Fibroblast of lung (primary cell): ENCODE measurements at regions not wholly inside any gene's neighbourhood (a gene's known extent, or its start where the extent isn't known, plus 50 kb on each side); places are given as distances from the start of the nearest gene placed in this dataset.
A peak's percentile ranks its signal among the peaks of the same experiment; 100 is the strongest.

ENCODE experiments used
- DNase-seq, 2 donors: peaks; one replicate each; pipeline versions ENCODE4 v3.0.0 to v3.0.0-alpha.2; 2010; ENCODE audit warnings: low read depth in 2 of 2
- H2AFZ ChIP-seq: 2 replicates; pipeline ENCODE4 v1.5.1; 2012; ENCODE audit warnings: low read length, control low read depth, inconsistent platforms
- H3K27ac ChIP-seq: 2 replicates; pipeline ENCODE4 v1.5.1; 2011; ENCODE audit warnings: low read length, control low read depth; ENCODE audit not compliant: insufficient read depth
- H3K27me3 ChIP-seq: 2 replicates; pipeline ENCODE4 v1.5.1; 2011; ENCODE audit warnings: mild to moderate bottlenecking, low read length; ENCODE audit not compliant: control insufficient read depth, insufficient read depth
- H3K36me3 ChIP-seq: 2 replicates; pipeline ENCODE4 v1.5.1; 2011; ENCODE audit warnings: low read length; ENCODE audit not compliant: control insufficient read depth, insufficient read depth
- H3K4me1 ChIP-seq: 2 replicates; pipeline ENCODE4 v1.5.1; 2011; ENCODE audit warnings: low read length; ENCODE audit not compliant: control insufficient read depth, insufficient read depth; ENCODE audit errors: extremely low read depth
- H3K4me2 ChIP-seq: 2 replicates; pipeline ENCODE4 v1.5.1; 2011; ENCODE audit warnings: low read length, control low read depth; ENCODE audit not compliant: insufficient read depth; ENCODE audit errors: extremely low read depth
- H3K4me3 ChIP-seq, 4 experiments: fragments of 200-600 bp in 1 of 4; sonication (generic) in 1 of 4; replicated peaks in 1 of 4; 2 replicates each; pipeline ENCODE4 v1.5.1; 2011 to 2016; ENCODE audit warnings: low read length in 4 of 4, low read depth in 3 of 4, mild to moderate bottlenecking in 3 of 4, control low read depth in 2 of 4, inconsistent platforms in 1 of 4, mixed read lengths in 1 of 4; ENCODE audit not compliant: insufficient read depth in 1 of 4; ENCODE audit errors: control extremely low read depth in 1 of 4
- H3K79me2 ChIP-seq: 2 replicates; pipeline ENCODE4 v1.5.1; 2012; ENCODE audit warnings: mild to moderate bottlenecking, low read length, inconsistent platforms; ENCODE audit not compliant: control insufficient read depth, insufficient read depth
- H3K9ac ChIP-seq: 2 replicates; pipeline ENCODE4 v1.5.1; 2011; ENCODE audit warnings: mild to moderate bottlenecking, low read length, control low read depth; ENCODE audit not compliant: insufficient read depth
- H3K9me3 ChIP-seq: 2 replicates; pipeline ENCODE4 v1.5.1; 2012; ENCODE audit warnings: low read depth, low read length; ENCODE audit not compliant: control insufficient read depth, insufficient read depth
- H4K20me1 ChIP-seq: 2 replicates; pipeline ENCODE4 v1.5.1; 2011; ENCODE audit warnings: low read length; ENCODE audit not compliant: control insufficient read depth, insufficient read depth; ENCODE audit errors: extremely low read depth
- EZH2 ChIP-seq: IDR thresholded peaks from 2 replicates; pipeline ENCODE4 v1.5.1; 2012; ENCODE audit warnings: low read length, control low read depth, mild to moderate bottlenecking; ENCODE audit errors: missing control alignments
- TF ChIP-seq, protein P1 (sequence below), 2 donors: IDR thresholded peaks in 1 of 2; conservative IDR thresholded peaks in 1 of 2; 1 replicate in 1 of 2; 2 replicates in 1 of 2; pipeline ENCODE4 v1.5.1; 2011 to 2012; ENCODE audit warnings: low read length in 2 of 2, control low read depth in 1 of 2, inconsistent platforms in 1 of 2, low read depth in 1 of 2, mild to moderate bottlenecking in 1 of 2

DNA sequence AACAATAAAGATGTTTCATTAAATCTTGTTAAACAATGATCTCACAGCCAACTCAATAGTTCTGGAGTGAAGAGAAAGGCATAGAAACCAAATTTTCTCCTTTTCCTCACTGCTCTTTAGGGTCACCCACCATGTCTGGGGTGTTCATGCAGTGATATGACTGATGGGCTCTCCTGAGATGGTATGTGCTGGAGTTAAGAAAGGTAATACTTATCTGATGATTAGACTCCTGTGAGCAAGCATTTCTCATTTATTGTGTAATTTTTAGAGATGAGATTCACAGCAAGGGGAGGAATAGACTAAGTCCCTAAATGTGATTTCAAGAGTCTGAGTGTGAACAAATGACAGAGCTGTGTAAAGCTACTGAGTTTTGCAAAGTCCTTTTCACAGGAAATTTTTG, 1361.3 kb upstream of the CELF2 start:
- H3K4me1 ChIP-seq, result no peaks in the 10 kb centered on the region
- DNase-seq, result no peak
- H3K9me3 ChIP-seq, result no peaks in the 10 kb centered on the region
- no peaks in the 10 kb centered on the region for H3K79me2 ChIP-seq
- no peak overlapping the region for H3K27ac ChIP-seq
- H3K27me3 ChIP-seq, result no peaks in the 10 kb centered on the region
- no peak for TF ChIP-seq EZH2
- TF ChIP-seq, protein P1, sequence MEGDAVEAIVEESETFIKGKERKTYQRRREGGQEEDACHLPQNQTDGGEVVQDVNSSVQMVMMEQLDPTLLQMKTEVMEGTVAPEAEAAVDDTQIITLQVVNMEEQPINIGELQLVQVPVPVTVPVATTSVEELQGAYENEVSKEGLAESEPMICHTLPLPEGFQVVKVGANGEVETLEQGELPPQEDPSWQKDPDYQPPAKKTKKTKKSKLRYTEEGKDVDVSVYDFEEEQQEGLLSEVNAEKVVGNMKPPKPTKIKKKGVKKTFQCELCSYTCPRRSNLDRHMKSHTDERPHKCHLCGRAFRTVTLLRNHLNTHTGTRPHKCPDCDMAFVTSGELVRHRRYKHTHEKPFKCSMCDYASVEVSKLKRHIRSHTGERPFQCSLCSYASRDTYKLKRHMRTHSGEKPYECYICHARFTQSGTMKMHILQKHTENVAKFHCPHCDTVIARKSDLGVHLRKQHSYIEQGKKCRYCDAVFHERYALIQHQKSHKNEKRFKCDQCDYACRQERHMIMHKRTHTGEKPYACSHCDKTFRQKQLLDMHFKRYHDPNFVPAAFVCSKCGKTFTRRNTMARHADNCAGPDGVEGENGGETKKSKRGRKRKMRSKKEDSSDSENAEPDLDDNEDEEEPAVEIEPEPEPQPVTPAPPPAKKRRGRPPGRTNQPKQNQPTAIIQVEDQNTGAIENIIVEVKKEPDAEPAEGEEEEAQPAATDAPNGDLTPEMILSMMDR (conservative IDR thresholded peaks at IDR 0.05 in 1 of 2, IDR thresholded peaks at IDR 0.05 in 1 of 2; ENCODE audit: low read depth in 1 of 2, low read length in 2 of 2), result no peak
- H4K20me1 ChIP-seq, result no peaks in the 10 kb centered on the region
- H3K4me2 ChIP-seq, result no peak overlapping the region
- H3K36me3 ChIP-seq, result no peaks in the 10 kb centered on the region
- H3K4me3 ChIP-seq, result no peak overlapping the region
- no peak overlapping the region for H2AFZ ChIP-seq
- no peak overlapping the region for H3K9ac ChIP-seq

DNA sequence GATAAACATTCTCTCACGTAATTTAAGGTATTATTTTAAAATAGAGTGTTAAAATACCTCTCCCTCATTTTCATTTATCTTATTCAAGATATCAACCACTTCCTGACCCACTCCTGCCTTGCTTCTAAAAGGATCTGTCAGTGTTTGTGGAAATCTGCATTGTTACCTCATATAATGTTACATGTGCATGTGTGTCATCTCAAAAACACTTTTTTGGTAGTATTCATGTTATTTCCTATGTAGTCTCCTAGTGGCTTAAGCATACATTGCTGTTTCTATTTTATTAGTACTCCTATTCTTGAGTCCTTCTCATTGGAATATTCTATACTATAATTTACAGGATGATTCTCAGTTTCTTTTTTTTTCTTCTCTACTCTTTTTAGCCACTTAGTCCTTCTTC, 1360.7 kb upstream of the CELF2 start:
- TF ChIP-seq EZH2, result no peak
- TF ChIP-seq, protein P1 (conservative IDR thresholded peaks at IDR 0.05 in 1 of 2, IDR thresholded peaks at IDR 0.05 in 1 of 2; ENCODE audit: low read depth in 1 of 2, low read length in 2 of 2), result no peak
- H2AFZ ChIP-seq, result no peak overlapping the region
- H3K79me2 ChIP-seq, result no peaks in the 10 kb centered on the region
- no peak for DNase-seq
- H4K20me1 ChIP-seq, result no peaks in the 10 kb centered on the region
- no peak overlapping the region for H3K4me3 ChIP-seq
- no peaks in the 10 kb centered on the region for H3K27me3 ChIP-seq
- H3K9me3 ChIP-seq, result no peaks in the 10 kb centered on the region
- H3K27ac ChIP-seq, result no peak overlapping the region
- no peak overlapping the region for H3K4me2 ChIP-seq
- H3K4me1 ChIP-seq, result no peaks in the 10 kb centered on the region
- H3K9ac ChIP-seq, result no peak overlapping the region
- no peaks in the 10 kb centered on the region for H3K36me3 ChIP-seq

DNA sequence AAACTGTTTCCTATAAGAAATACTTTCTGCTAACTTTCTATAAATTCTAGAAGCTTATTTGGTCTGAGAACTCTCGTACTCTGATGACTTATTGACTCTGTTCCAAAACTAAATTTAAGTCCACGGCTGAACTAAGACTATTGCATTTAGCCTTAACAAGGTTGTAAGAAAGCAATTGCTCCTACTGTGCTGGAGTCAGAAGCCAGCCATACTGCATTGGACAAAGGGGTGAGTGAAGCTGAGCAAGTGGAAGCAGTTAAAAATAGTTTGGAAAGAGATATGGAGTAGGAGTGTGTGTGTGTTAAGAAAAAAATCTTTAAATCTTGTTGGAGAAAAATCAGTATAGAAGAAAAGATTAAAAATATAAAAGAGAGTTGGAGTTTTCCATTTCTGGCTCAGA, 1360.1 kb upstream of the CELF2 start:
- Histone ChIP-seq H3K4me1 (no peaks in the 10 kb centered on the region), H3K79me2 (no peaks in the 10 kb centered on the region), H2AFZ (no peak overlapping the region), H4K20me1 (no peaks in the 10 kb centered on the region), H3K27me3 (no peaks in the 10 kb centered on the region), H3K36me3 (no peaks in the 10 kb centered on the region), H3K4me3 (no peak overlapping the region), H3K9me3 (no peaks in the 10 kb centered on the region), H3K9ac (no peak overlapping the region), H3K4me2 (no peak overlapping the region), H3K27ac (no peak overlapping the region)
- TF ChIP-seq, protein P1 (conservative IDR thresholded peaks at IDR 0.05 in 1 of 2, IDR thresholded peaks at IDR 0.05 in 1 of 2; ENCODE audit: low read depth in 1 of 2, low read length in 2 of 2), result no peak
- TF ChIP-seq EZH2, result no peak
- DNase-seq, result peak in 1 of 2 donors; percentile 6
